ENCODE measurements at regions not wholly inside any gene's neighbourhood (a gene's known extent, or its start where the extent isn't known, plus 50 kb on each side); places are given as distances from the start of the nearest gene placed in this dataset.

GRCh38 chr13:18993884-18994660 is 187.6 kb downstream of the TUBA3C start:
- Mint-ChIP-seq H3K27me3 (ENCODE audit: insufficient read depth) (peaks cover 2% of the 10 kb centered on the region), H3K36me3 (ENCODE audit: low read depth) (peaks cover 39% of the 10 kb centered on the region), H3K9me3 (peaks cover 82% of the 10 kb centered on the region), H3K4me3 (no peak overlapping the region), H3K4me1 (ENCODE audit: low read depth) (no peaks in the 10 kb centered on the region), H3K27ac (no peak overlapping the region)
- no peak for DNase-seq
- no peak for TF ChIP-seq CTCF (IDR thresholded peaks at IDR 0.05)

DNA sequence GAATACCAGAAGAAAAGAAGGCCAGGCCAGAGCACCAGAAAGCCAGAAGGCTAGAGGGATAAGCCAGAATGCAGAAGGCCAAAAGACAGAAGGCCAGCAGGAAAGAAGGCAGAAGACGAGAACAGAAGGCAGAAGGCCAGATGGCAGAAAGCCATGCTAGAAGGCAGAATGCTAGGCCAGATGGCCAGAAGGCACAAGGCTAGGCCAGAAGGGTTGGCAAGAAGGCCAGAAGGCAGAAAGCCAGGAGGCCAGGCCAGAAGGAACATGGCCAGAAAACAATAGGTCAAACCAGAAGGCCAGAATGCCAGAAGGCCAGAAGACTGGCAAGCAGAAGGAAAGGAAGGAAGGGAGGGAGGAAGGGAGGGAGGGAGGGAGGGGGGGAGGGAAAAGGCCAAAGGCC is 188.8 kb downstream of the TUBA3C start:
- TF ChIP-seq CTCF (IDR thresholded peaks at IDR 0.05): no peak
- H3K4me3 Mint-ChIP-seq: no peak overlapping the region
- DNase-seq: no peak
- no peaks in the 10 kb centered on the region for H3K4me1 Mint-ChIP-seq (ENCODE audit: low read depth)
- H3K27me3 Mint-ChIP-seq (ENCODE audit: insufficient read depth): peaks cover 2% of the 10 kb centered on the region
- H3K36me3 Mint-ChIP-seq (ENCODE audit: low read depth): peaks cover 33% of the 10 kb centered on the region
- H3K9me3 Mint-ChIP-seq: peaks cover 84% of the 10 kb centered on the region
- H3K27ac Mint-ChIP-seq: no peak overlapping the region

GRCh38 chr13:18991060-18991459 is 190.6 kb downstream of the TUBA3C start:
- no peak overlapping the region for H3K4me3 Mint-ChIP-seq
- DNase-seq: no peak
- H3K27me3 Mint-ChIP-seq (ENCODE audit: insufficient read depth): no peaks in the 10 kb centered on the region; the same call in 1 of the 2 replicates
- no peak overlapping the region for H3K27ac Mint-ChIP-seq
- H3K9me3 Mint-ChIP-seq: peaks cover 83% of the 10 kb centered on the region
- peaks cover 28% of the 10 kb centered on the region; the same call in 1 of the 2 replicates for H3K36me3 Mint-ChIP-seq (ENCODE audit: low read depth)
- TF ChIP-seq CTCF (IDR thresholded peaks at IDR 0.05): no peak
- H3K4me1 Mint-ChIP-seq (ENCODE audit: low read depth): no peaks in the 10 kb centered on the region

DNA sequence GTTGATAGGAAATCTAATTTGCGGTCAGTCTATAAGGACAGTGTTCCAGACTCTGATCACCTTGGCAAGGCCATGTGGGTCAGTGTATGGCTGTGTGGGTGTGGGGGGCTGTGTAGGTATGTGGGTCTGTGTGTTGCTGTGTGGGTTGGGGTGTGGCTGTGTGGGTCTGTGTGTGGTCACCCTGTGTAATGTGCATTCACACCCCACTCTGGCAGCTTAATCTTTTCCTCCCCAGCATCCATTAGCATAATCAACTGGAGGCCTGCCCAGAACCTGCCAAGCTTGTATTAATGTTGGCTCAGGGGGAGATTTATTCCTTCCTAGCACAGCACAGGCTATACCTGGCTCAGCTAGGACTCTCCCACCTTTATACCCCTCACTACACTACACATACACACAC is 203.2 kb downstream of the TUBA3C start:
- DNase-seq: no peak
- no peak overlapping the region for H3K27ac Mint-ChIP-seq
- H3K9me3 Mint-ChIP-seq: peaks cover 33% of the 10 kb centered on the region
- H3K36me3 Mint-ChIP-seq (ENCODE audit: low read depth): peaks cover 14% of the 10 kb centered on the region; the same call in 1 of the 2 replicates
- H3K27me3 Mint-ChIP-seq (ENCODE audit: insufficient read depth): no peaks in the 10 kb centered on the region
- no peaks in the 10 kb centered on the region for H3K4me1 Mint-ChIP-seq (ENCODE audit: low read depth)
- TF ChIP-seq CTCF (IDR thresholded peaks at IDR 0.05): no peak
- H3K4me3 Mint-ChIP-seq: no peak overlapping the region

GRCh38 chr13:18977857-18978256 is 203.8 kb downstream of the TUBA3C start:
- no peaks in the 10 kb centered on the region for H3K4me1 Mint-ChIP-seq (ENCODE audit: low read depth)
- TF ChIP-seq CTCF (IDR thresholded peaks at IDR 0.05): no peak
- no peaks in the 10 kb centered on the region for H3K27me3 Mint-ChIP-seq (ENCODE audit: insufficient read depth)
- peaks cover 35% of the 10 kb centered on the region for H3K9me3 Mint-ChIP-seq
- H3K27ac Mint-ChIP-seq: no peak overlapping the region
- H3K4me3 Mint-ChIP-seq: no peak overlapping the region
- no peak for DNase-seq
- peaks cover 14% of the 10 kb centered on the region; the same call in 1 of the 2 replicates for H3K36me3 Mint-ChIP-seq (ENCODE audit: low read depth)
